HFFc6 (cell line): ENCODE measurements at regions not wholly inside any gene's neighbourhood (a gene's known extent, or its start where the extent isn't known, plus 50 kb on each side); places are given as distances from the start of the nearest gene placed in this dataset.

Source experiments
- DNase-seq: peaks from one replicate; pipeline ENCODE4 v3.0.0-alpha.2; 2018
- H3K27ac Mint-ChIP-seq: 2 replicates; pipeline ENCODE4 v1.8.0; 2020; ENCODE audit warnings: mild to moderate bottlenecking, mixed read lengths
- H3K27me3 Mint-ChIP-seq: 2 replicates; pipeline ENCODE4 v1.8.0; 2021; ENCODE audit warnings: mild to moderate bottlenecking, moderate library complexity, mixed read lengths; ENCODE audit not compliant: insufficient read depth
- H3K36me3 Mint-ChIP-seq: 2 replicates; pipeline ENCODE4 v1.8.0; 2021; ENCODE audit warnings: low read depth, mixed read lengths
- H3K4me1 Mint-ChIP-seq: 2 replicates; pipeline ENCODE4 v1.8.0; 2020; ENCODE audit warnings: low read depth, mixed read lengths
- H3K4me3 Mint-ChIP-seq: 2 replicates; pipeline ENCODE4 v1.8.0; 2020; ENCODE audit warnings: mild to moderate bottlenecking, moderate library complexity, mixed read lengths
- H3K9me3 Mint-ChIP-seq: 2 replicates; pipeline ENCODE4 v1.8.0; 2020; ENCODE audit warnings: mild to moderate bottlenecking, mixed read lengths
- TF ChIP-seq, protein P1 (sequence below): fragments of 200-600 bp; sonication (generic); IDR thresholded peaks from 2 replicates; pipeline ENCODE4 v1.5.0; 2021; ENCODE audit warnings: antibody characterized with exemption, mild to moderate bottlenecking

DNA sequence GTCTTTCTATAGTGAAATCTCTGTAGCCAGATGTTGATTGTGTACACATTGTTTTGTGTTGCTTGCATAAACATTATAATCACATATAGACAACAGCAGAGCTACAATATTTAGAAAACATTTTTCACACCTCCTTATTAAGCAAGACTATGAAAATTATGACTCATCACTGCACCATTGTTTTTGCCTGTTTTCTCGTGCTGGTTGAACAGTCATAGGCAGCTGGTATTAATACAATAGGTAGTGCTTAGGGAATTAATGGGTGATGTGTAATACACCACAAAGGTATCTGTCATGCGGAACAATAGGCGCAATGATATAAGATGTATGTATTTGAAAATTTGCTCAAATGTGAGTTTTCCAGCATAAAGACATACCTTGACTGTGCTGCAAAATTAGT lies 449.3 kb downstream of the FOXG1 start:
- no peak for DNase-seq
- TF ChIP-seq, protein P1, sequence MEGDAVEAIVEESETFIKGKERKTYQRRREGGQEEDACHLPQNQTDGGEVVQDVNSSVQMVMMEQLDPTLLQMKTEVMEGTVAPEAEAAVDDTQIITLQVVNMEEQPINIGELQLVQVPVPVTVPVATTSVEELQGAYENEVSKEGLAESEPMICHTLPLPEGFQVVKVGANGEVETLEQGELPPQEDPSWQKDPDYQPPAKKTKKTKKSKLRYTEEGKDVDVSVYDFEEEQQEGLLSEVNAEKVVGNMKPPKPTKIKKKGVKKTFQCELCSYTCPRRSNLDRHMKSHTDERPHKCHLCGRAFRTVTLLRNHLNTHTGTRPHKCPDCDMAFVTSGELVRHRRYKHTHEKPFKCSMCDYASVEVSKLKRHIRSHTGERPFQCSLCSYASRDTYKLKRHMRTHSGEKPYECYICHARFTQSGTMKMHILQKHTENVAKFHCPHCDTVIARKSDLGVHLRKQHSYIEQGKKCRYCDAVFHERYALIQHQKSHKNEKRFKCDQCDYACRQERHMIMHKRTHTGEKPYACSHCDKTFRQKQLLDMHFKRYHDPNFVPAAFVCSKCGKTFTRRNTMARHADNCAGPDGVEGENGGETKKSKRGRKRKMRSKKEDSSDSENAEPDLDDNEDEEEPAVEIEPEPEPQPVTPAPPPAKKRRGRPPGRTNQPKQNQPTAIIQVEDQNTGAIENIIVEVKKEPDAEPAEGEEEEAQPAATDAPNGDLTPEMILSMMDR, result no peak
- H3K27ac Mint-ChIP-seq, result no peak overlapping the region
- H3K4me3 Mint-ChIP-seq, result no peak overlapping the region
- H3K36me3 Mint-ChIP-seq, result no peaks in the 10 kb centered on the region
- no peaks in the 10 kb centered on the region for H3K9me3 Mint-ChIP-seq
- peaks cover 2% of the 10 kb centered on the region; the same call in 1 of the 2 replicates for H3K27me3 Mint-ChIP-seq
- peaks cover 19% of the 10 kb centered on the region for H3K4me1 Mint-ChIP-seq

DNA sequence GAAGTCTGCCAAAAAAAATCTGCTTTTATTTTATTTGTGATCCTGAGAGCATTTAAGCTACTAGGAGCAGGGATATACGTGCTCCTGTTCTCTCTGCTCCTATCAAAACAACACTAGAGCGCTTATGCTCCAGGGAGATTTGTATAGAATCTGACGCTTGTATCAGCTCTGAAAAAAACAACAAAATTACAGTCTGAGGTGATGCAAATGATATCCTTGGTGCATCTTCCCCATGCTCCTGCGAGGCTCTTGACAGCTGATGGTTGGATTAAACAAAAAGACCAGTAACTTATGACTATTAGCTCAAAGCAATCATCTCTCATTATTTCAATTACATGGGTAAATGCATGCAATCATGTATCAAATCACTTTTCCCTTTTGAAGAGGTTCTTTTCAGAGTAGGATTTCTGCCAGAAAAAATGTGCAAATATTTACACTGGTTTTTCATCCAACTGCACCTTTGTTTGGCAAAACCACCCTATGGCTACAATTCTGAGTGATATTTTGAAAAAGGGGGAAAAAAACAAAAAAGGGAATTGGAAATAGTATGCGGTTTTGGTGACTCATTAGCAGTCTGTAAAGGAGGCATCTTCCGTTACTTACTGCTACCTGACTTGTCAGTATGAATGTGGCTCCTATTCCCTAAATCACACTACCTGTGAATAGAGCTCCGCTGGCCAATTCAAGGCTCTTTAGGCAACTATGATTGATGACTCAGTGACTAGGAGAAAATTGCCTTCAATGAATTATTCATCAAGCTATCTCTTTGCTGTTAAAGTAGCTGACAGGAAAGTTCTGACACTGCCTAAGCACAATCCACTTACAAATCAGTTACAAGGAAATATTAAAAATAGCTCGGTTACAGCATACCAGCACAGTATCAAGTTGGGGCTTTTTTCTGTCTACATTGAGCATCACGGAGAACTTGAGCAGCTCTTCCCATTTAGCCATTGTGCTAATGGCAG lies 450.0 kb downstream of the FOXG1 start:
- H3K9me3 Mint-ChIP-seq, result no peaks in the 10 kb centered on the region
- TF ChIP-seq, protein P1, result no peak
- H3K4me1 Mint-ChIP-seq, result peaks cover 13% of the 10 kb centered on the region
- no peak for DNase-seq
- no peak overlapping the region for H3K27ac Mint-ChIP-seq
- H3K27me3 Mint-ChIP-seq, result peaks cover 2% of the 10 kb centered on the region; the same call in 1 of the 2 replicates
- no peak overlapping the region for H3K4me3 Mint-ChIP-seq
- H3K36me3 Mint-ChIP-seq, result no peaks in the 10 kb centered on the region

DNA sequence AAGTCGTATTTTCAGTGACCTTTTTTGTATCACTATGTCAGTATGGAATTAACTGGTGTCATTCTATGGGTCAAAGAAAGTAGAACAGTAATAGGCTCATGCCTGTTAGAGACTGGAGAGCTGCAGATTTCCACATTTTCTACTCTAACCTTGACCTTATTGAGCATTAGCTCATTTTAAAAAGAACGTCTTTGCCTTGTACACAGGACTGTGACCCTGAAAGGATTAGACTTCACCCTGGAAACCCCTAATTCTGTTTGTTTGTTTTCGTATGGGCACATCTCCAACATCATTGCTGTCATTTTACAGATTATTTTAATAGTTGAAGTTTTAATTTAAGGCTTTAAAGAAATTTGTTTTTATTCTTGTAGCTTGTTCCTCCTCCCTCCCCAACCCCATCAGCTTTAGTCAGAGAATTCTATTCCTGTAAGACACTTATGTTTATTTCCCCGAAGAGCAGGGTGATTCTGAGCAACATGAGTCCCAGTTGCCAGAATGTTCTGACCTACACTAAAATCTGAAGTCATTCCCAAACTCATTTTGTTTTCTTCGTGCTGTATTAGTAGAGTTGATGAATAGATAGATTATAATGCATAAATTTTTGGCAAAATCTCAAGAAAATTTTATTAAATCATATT lies 451.3 kb downstream of the FOXG1 start:
- TF ChIP-seq, protein P1, result no peak
- no peak overlapping the region for H3K4me3 Mint-ChIP-seq
- DNase-seq, result no peak
- peaks cover 21% of the 10 kb centered on the region for H3K4me1 Mint-ChIP-seq
- H3K27me3 Mint-ChIP-seq, result peaks cover 2% of the 10 kb centered on the region; the same call in 1 of the 2 replicates
- no peaks in the 10 kb centered on the region for H3K36me3 Mint-ChIP-seq
- no peak overlapping the region for H3K27ac Mint-ChIP-seq
- H3K9me3 Mint-ChIP-seq, result no peaks in the 10 kb centered on the region

DNA sequence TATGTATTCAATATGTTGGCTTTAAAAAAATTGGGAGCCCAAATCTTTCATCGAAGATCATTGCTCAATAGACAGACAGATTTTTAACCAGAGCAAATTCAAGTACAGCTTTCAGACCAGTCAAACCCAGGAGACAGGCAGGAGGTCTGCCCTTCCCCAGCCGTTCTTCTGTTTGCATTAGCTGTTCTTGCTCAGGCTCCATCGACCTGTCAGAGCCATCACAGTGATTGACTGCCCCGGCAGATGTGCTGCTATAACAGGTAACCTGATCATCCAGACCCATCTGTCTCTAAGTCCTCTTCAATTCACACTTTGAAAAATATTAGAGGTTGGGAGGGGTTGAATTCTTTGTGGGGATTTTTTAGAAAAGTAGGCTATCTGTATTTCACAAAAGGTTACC lies 453.5 kb downstream of the FOXG1 start:
- no peaks in the 10 kb centered on the region for H3K27me3 Mint-ChIP-seq
- H3K4me1 Mint-ChIP-seq, result peaks cover 25% of the 10 kb centered on the region
- no peaks in the 10 kb centered on the region for H3K9me3 Mint-ChIP-seq
- H3K4me3 Mint-ChIP-seq, result no peak overlapping the region
- TF ChIP-seq, protein P1, result no peak
- H3K36me3 Mint-ChIP-seq, result no peaks in the 10 kb centered on the region
- no peak overlapping the region for H3K27ac Mint-ChIP-seq
- DNase-seq, result no peak

DNA sequence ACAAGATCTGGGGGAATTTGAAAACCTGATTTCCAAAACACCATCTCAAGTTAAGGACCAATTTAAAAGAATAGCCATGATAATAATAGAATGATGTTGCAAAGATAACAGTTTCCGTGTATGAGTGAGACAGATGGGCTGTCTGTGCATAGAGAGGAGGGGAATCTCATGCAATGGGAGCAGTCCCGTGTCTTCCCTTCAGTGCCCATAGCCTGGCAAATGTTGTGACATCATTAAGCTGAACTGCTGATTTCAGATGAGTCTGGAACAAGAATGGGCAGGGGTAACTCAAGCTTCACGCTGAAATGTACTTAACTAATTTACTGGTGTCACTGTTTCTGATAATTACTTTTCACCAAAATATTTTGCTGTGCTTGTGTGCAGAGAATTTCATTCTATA lies 454.0 kb downstream of the FOXG1 start:
- Mint-ChIP-seq H3K36me3 (no peaks in the 10 kb centered on the region), H3K27ac (no peak overlapping the region), H3K4me1 (peaks cover 25% of the 10 kb centered on the region), H3K27me3 (no peaks in the 10 kb centered on the region), H3K9me3 (no peaks in the 10 kb centered on the region), H3K4me3 (no peak overlapping the region)
- TF ChIP-seq, protein P1, result no peak
- DNase-seq, result no peak
